NCI-H2171 (cell line): ENCODE measurements at regions not wholly inside any gene's neighbourhood (a gene's known extent, or its start where the extent isn't known, plus 50 kb on each side); places are given as distances from the start of the nearest gene placed in this dataset.

Experiments
- DNase-seq: peaks from one replicate; lab custom pipeline; 2025; lab: John Stamatoyannopoulos, UW

GRCh38 chr14:73780896-73781295, 66.7 kb upstream of the PNMA1 start:
- DNase-seq: no peak

GRCh38 chr14:73780391-73780790, 66.2 kb upstream of the PNMA1 start:
- no peak for DNase-seq

- no peak for DNase-seq
These were observed 64.6 kb upstream of the PNMA1 start for GRCh38 chr14:73778736-73779135.

- no peak for DNase-seq
These were observed 63.2 kb upstream of the PNMA1 start for GRCh38 chr14:73777420-73777819.

- DNase-seq: no peak
These were observed 62.0 kb upstream of the PNMA1 start for GRCh38 chr14:73776194-73776537.

DNA sequence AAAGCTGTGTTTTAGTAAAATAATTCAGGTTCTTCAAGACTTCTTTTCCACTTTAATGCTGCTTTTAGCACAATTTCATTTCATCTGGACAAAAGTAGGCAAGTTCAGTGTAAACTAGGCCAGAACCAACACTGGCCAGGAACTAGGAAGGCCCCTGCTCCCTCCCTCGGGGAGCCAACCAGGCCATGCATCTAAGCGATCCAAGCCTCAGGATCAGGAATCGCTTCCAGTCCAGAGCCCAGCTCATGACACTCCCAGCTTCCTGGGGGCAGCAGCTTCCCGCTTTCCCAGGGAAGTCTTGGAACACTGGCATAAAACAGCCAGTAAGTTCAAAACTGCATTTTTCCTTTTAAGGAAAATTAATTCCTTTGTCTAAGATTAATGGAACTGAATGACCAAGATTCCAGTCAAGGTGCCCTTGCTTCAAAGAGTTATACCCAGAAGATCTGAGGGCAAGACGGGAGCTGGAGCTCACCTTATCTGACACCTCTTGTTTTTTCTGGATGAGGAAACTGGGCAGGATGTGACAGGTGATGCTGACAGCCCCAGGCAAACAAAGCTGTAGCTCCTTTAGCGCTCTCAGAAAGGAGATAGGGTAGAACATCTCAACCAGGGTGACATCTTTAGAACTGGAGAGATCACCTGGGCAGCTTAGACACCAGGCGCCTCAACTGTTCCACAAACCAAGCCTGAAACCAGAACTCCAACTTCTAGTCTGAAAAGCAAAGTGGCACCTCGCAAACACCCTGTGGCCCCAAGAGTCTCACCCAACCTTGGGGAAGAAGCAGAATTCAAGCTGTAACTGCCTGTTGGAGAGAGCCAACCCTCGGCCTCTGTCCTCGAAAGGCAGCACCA, 61.4 kb upstream of the PNMA1 start:
- no peak for DNase-seq

DNA sequence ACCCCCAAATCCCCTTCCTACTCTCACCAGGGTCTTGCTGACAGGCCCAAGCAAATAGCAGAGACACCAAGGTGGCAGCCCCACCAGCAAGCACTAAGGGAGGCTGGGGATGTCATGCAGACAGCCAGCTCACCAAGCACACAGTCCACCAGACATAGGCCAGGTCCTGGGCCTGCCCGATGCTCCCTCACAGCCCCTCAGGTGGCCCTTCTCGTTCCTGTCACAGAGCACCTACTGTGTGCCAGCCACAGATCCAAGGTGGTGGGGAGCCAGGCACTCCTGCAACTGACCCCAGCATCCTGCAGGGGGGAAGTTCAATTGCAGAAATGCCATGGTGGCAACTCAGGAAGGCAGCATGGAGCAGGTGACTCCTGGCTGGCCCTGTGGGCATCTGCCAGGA, 60.5 kb upstream of the PNMA1 start:
- no peak for DNase-seq

DNA sequence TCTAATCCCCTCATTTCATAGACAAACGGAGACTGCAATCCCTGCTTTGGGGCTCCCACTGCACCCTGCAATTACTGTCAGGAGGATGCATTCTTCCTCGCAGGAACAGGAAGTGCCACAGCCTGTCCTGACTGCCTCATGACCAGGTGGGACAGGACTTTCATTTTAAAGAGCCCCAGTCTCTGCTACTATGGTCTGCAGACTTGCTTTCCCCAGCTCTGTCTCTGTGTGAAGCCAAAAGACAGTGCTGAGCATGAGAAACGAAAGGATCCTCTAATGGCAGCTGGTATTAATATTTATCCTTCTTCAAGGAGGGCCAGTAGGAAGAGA, 60.0 kb upstream of the PNMA1 start:
- no peak for DNase-seq

DNA sequence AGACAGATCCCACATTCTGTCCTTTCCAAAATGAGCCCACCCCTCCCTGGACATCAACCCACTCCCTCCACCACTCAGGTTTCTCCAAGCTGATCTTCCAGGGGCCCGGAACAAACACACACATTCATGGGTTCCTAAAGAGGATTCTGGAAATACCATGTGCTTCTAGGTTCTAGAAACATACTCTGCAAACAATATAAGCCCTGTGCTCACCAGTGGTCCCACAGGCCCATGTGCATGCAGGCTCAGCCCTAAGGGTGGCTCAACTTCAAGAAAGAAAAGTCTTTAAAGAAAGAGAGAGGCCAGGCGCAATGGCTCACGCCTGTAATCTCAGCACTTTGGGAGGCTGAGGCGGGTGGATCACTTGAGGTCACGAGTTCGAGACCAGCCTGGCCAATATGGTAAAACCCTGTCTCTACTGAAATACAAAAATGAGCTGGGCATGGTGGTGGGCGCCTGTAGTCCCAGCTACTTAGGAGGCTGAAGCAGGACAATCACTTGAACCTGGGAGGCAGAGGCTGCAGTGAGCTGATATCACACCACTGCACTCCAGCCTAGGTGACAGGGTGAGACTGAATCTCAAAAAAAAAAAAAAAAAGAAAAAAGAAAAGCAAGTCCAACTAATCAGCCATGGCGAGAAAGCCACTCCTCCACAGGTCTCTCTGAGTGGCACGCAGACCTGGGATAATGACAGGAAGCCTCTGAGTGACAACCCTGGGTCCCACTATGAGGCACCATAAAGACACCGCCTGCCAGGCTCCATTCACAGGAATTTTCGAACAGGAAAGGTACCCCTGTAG, 59.5 kb upstream of the PNMA1 start:
- DNase-seq: no peak

- DNase-seq: peak; percentile 64
These were observed 57.9 kb upstream of the PNMA1 start for GRCh38 chr14:73771848-73772638.

DNA sequence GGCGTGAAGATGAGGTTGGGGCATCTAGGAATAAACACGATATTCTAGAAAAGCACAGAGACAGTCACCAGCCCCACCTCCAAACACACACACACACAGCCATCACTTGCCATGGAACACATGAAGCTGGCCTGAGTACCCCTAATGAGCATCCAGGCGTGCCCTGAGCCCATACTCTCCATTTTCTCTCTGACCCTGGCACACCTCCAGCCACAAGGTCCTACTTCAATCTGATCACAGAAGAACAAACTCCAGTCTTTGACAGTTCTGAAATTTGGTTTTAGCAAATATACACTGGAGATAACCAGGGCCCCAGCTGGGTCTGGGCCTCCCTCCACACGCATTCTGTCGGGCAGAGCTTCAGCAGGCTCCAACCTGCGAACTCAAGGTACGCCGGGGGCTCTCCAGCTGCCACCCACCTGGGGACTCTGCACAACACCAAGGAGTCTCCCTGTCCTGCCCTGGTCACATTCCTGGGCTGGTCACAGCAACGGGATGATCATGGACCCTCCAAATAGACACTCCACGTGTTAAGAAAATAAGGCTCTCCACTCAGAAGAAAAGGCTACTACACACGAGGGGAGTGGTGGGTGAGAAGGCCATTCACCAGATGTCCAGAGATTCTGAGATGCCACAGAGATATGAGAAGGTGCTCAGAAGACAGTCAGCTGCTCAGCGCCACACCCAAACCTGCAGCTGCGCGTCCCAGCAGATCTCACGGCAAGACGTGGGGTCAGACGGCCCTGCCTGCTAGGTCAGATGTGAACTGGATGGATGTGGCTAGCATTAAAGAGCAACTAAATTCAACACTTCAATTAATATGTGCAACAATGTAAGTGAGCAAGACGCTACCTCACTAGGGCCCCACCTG, 57.0 kb upstream of the PNMA1 start:
- DNase-seq: no peak

DNA sequence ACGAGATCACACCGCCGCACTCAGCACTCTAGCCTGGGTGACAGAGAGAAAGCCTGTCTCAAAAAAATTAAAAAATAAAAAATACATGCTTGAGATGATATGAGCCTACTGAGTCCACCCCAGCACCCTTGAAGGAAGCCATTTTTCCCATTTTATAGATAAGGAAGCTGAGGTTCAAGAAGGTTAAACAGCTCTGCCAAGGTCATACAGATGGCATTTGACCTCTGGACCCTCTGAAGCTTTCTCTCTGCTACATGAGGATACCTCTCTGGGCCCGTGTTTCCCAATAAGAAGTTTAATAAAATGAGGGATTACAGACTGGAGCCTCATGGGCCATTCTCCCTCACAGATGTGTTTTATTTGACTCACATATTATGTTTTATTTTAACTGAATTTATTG, 53.9 kb upstream of the PNMA1 start:
- no peak for DNase-seq

DNA sequence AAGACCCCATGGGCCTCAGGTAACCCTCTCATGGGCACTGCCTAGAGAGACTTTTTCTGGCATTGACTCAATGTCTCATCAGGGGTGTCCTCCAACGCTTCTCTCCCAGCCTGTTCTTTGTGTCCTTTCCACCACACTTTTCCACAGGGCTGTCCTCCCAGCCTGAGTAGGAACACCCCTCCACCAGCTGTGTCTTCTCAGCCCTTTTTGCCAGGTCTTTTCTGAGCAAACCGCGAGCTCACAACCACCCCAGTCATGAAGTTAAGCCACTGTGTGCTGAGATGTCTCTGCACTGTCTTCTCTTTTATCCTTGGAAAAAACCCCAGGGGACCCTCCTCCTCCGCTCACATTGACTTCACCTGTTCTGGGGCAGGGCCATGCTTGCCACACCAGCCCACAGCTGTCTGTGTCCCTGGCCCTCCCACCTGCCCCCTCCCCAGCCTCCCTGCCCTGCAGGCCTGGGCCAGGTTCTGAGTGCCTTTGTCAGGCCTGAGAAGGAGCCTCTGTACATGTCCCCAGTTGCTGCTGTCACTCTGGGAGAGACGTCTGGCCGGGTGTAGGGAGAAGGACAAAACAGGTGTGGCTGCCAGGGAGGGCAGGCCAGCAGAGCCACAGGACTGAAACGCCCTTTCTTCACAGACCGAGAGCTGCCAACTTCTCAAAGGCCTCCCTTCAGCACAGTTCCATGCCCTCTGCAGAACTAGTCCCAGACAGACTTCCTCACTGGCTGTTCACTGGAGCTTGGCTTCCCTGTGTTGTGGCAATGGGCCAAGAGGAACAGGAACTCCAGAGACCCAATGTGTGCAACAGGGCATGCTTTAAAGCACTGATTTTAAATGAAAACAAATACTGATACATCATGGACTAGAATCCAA, 50.5 kb upstream of the PNMA1 start:
- no peak for DNase-seq
